HG02885 (cell line): ENCODE measurements at regions not wholly inside any gene's neighbourhood (a gene's known extent, or its start where the extent isn't known, plus 50 kb on each side); places are given as distances from the start of the nearest gene placed in this dataset.
"Not testable (repeated sequence)": the region's sequence is repeated elsewhere in the genome, so short reads cannot be mapped to it uniquely, and the experiment has no call there.

Experiments used
- ATAC-seq: cut with Tn5 transposase; IDR thresholded peaks from one replicate; pipeline ENCODE4 v1.9.1; 2021; ENCODE audit warnings: mild to moderate bottlenecking; ENCODE audit not compliant: unreplicated experiment, poor library complexity

DNA sequence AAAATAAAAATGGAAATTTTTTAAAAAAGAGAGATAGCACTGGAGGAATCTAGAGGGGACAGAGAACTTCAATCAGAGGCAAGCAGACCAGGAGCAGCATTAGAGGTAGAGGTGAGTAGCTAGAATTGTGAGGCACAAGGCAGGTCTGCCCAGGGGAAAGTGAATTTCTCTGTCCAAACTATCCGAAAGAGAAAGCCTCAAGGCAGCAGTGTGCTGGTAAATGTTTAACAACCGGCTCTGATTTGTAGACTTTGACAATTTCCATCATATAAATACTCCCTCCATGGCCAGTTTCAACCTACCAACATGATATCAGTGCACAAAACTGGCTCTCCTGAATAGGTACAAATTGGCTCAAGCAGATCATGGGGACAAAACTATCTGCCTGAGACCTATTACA is 160.6 kb upstream of the EGLN3 start:
- ATAC-seq = no peak

DNA sequence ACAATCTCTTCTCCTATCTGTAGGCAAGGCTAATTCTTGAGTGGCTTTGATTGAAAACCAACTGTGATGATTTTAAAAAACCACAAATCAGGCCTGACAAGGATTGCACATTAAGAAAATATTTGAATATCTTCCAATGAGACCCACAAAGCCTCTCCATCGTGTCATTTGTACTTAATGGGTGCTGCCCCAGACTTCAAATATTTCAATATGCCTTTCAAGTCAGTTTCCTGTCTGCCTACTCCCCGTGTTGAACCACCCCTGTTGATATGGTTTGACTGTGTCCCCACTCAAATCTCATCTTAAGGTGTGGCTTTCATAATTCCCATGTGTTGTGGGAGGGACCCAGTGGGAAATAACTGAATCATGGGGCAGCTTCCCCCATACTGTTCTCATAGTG is 159.7 kb upstream of the EGLN3 start:
- ATAC-seq = no peak

DNA sequence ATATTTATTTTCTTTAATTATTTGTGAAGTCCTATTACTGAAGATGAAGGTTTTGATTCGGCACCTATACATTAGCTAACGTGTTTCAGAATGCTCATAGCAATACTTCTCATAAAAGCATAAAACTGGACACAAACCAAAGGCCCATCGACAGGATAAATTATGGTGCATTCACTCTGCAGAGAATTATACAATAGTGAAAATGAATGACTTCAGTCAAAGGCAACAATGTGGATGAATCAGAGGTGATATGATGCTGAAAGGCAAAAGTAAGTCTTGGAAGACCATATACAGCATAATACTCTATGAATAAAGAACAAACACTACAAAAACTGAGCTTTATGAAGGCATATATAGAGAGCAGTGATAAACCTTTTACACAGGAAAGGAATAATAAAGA is 156.6 kb upstream of the EGLN3 start:
- ATAC-seq = no peak

DNA sequence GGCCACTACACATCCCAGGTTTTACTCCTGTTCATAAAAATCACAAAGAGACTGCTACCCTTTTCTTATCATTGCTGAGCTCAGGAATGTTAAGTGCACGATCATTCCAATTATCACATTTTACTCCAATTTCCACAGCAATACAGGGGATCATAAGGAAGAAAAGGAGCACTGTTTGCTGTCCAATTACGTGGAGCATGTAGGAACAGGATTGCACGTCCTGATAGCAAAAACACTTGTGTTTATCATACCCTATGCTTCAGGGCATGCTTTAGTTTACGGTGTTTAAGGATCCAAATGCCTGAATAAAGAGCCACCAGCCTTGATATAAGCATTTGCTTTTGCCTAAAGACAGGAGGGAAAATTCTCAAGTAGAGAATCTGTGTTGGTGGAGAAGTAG is 155.4 kb upstream of the EGLN3 start:
- no peak for ATAC-seq

DNA sequence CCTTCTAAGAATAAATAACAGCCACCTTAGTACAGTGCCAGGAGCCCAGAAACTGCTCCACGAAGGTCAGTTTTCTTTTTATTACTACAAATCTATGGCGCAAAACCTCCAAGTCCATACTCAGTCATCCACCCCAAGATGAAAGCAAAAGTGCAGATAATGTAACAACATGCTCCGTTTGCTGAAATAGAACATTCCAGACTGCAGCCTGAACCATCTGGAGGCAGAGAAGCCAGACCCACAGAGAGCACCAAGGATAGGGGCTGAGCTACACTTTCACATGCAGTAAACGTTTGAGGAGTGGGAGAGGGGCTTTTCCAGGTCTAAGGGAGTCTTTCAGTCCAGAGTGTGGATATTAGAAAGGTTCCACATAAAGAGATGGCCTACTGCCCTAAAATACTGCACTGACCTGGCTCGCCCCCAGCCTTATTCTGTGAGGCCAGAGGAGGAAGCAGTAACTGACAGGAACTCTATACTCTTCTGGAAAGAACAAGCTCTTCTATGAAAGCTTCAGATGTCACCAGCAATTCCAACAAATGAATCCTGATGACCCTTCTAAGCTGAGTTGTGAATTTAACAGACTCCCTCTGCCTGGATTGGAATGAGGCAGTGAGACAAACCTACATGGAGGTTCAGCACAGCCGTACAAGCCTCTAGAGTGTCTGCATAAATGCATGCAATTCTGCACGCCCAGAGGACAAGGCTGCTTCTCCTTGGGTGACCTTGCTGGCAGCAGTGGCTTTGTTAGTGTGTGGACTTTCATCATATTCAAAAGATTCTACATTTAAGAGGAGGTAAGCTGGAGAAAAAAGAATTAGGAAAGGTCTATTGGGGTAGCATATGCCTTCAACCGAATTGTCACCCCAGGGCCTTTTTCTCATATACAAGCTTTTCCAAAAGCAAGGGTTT is 153.9 kb upstream of the EGLN3 start:
- ATAC-seq = no peak

DNA sequence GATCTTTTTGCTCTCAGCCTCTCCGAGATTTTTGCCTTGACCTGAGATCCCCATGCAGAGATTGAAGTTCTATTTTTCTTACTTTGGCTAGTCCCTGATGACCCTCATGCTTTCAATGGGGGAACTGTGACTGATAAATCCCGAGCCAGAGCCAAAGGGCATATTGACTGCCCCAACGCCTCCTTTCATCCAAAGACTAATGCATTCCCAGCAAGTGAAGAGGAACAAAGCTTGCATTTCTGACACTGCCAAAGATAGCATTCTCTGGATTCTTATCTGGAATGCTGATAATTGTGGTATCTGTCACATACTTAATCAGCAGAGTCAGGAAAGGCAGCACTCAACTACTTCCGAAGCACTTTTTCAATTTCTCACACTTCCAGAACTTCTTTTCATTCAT is 152.3 kb upstream of the EGLN3 start:
- ATAC-seq = no peak

DNA sequence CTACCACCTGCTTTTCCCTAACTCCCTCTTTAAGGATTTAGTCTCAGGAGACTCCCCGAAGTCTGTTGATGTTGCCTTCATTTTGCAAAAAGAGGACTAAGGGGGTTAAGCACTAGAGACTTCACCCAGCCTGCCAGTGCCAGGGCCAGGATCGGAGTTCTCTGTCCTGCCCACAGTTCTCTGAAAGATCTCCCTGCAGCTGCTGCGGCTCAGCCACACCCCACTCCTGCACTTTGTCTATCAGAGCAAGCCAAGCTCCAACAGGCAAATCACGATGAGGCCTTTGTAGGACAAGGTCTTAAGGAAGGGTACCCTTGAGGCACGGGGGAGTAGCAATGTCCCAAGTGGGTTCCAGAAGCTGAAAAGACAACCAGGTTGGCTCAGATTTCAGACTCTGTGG is 148.8 kb upstream of the EGLN3 start:
- ATAC-seq = no peak

DNA sequence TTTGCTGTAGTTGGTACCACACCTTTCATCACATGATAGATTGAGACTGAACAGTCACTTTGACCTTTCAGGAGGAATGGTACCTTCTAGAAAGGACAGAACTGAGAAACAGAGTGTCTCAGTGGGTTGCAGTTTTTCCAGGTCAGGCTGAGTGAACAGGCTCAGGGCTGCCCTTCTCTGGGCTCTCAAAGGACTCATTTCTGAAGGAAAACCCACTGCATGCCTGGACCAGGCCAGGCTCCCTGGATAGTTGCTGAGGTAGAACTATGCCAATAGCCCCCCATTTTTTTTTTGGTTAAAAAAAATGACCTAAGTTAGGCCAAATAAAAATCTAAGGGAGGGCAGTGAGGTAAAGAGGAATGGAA is 148.1 kb upstream of the EGLN3 start:
- no peak for ATAC-seq

DNA sequence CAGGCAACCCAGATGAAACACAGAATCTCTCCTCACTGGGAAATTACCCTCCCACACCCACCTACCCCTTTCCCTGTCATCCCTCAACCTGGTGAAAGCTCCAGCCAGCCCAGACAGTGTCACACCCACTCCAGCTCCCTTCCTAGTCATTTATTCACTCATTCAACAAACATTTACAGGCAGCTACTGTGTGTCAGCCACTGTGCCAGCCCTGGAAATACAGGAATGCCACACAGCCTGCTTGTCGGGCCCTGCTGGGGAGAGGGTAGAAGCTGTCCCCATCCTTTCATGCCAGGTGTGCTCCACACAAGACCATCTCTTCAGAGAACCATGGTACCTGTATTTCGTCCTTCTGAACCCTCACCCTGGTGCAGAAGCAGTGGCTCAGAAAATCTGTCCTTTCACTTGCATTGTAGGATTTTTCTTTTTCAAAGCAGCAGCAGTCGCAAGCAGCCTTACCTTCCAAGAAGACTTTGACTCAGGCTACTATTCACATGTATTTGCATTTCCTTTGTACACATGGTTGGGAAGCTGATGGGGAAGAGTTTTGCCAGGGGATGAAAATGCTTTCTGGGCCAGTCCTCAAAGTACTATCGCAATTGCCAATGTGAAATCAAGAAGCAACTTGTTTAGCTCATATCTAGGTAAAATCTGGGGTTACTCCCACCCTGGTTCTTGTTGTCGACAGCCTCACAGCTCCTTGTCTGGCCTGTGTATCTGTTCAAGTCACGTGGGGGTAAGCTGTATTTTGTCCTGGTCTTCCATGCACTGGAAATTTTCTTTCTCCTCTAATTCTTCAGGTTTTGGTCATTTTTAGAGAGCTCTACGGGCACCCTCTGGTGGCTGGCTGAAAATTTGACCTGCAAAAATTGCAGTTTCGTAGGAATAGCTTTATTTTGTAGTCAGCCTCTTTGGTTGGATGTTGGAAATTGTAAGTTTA is 147.4 kb upstream of the EGLN3 start:
- no peak for ATAC-seq

DNA sequence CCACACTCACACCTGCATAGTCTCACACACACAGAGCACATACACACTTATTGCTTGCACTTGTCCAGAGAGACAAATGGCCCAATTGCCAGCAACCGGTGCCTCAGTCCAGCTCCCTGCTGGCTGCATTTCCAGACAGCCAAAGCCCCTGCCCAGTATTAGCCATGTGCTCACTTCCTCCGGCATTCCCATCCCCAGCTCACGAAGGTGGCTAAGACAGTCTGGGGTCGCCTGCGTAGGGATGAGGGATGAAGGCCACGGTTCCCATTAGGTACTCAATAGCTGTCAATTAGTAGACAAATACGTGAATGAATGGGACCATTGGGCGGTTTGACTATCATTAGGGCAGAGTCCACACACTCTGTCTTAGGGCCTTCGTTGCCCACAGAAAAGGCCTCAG is 146.8 kb upstream of the EGLN3 start:
- ATAC-seq = no peak

DNA sequence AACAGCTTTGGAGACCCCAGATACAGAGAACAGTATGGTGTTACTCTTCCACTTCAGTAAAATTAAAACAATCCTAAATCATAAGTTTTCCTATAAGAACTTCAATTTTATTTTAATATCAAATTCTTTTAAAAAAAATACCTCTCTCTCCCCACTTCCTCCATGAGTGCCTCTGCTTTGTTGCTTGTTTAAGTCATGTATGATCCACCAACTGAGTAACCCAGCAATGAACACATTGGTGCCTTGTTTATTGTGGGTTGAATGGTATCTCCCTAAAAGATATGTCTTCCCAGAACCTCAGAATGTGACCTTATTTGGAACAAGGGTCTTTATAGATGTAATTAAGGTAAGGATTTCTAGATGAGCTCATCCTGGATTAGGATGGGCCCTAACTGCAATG is 143.5 kb upstream of the EGLN3 start:
- ATAC-seq = no peak

DNA sequence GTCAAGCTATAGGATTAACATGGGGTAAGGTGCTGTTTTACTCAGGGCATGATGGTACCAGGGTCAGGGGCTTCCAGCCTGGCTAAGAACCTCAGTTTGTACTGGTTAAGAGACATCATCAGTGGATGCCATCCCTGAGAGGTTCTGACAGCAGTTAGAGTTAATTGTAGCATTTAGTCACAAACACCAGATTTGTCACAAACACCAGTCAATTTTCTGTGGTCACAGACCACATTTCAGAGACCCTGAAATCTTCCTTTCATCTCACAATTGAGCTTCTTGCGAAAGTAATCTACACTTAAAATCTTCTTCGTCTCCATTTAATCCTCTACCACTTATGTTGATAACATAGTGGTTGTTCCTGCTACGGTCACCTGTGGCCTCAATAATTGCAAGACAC is 143.0 kb upstream of the EGLN3 start:
- no peak for ATAC-seq

DNA sequence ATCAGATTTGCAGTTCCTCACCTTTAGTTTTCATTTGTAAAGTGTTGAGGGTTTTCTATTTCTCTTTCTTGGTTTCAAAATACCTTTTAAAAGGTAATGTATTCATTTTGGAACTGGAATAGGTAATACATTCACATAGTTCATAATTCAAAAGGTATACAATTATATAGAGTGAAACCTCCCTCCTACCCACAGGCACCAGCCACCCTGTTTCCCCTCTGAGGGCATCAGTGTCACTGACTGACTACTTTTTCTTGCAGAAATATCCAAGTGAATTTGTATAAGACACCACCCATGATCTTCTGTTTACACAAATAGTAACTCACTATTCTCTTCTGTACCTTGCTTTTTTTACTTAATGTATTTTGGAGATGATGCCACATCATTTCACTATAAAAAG is 139.6 kb upstream of the EGLN3 start:
- no peak for ATAC-seq

DNA sequence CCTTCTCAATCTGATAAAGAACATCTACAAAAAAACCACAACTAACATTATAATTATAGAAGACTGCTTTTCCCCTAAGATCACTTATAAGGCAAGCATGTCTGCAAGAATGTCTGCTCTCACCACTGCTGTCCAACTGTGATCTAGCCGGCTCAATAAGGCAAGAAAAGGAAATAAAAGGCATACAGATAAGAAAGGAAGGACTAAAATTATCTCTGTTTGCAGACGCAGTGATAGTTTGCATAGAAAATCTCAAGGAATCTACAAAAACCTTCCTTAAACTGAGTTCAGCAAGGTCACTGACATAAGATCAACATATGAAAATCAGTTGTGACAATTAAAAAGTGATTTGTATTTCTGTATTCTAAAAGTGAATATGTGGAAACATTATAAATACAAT is 138.0 kb upstream of the EGLN3 start:
- ATAC-seq = no peak

DNA sequence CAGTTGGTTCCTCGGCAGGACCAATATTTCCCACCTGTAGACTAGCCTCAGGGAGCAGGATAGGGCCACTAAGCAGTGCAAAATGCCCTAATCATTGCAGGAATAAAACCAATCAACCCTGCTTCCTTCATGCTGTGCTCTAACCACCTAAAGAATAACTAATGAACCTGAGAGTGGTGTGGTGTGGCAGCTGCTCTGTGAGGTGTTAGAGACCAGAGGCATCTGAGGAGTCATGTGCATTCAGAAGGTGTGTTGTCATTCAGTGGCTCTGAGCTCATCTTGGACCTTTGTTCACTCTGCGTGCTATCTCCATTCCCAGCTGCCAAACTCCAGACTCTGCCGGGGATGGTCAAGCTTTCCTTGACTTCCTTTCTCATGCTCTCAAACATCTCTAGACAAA is 136.7 kb upstream of the EGLN3 start:
- no peak for ATAC-seq

DNA sequence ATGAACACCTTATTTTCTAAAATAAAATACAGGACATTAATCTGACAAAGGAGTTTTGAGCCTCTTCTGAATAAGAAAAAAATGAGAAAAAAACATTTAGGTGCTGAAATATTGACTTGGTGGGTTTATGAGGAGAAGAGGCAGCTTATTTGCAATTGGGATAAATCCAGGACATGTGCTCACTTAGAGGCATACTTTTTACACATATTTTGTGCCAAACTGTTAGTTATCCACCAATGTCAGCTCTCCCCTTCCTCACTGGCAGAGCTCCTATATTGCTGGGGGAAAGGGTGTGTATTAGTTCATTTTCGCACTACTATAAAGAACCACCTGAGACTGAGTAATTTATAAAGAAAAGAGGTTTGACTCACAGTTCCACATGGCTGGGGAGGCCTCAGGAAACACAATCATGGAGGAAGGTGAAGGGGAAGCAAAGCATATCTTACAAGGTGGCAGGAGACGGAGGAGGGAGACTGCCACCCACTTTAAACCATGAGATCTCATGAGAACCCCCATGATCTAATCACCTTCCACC is 135.4 kb upstream of the EGLN3 start:
- ATAC-seq = no peak

DNA sequence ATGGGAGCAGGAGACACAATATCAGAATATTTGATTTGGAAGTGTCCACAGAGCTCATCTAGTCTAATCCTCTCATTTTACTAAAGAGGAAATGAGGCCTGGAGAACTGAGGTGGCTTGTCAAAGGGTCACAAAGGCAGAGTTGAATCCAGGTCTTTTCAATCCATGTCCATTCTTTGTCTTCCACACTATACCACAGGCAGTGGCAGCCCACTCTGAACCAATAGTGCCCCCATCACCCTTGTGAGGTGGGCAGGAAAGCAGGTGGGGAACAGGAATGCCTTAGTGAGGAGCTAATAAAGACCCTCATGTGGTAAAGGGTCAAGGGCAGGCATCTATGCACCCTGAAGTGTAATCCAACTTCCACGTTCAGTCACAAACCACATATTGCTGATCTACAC is 134.8 kb upstream of the EGLN3 start:
- no peak for ATAC-seq

DNA sequence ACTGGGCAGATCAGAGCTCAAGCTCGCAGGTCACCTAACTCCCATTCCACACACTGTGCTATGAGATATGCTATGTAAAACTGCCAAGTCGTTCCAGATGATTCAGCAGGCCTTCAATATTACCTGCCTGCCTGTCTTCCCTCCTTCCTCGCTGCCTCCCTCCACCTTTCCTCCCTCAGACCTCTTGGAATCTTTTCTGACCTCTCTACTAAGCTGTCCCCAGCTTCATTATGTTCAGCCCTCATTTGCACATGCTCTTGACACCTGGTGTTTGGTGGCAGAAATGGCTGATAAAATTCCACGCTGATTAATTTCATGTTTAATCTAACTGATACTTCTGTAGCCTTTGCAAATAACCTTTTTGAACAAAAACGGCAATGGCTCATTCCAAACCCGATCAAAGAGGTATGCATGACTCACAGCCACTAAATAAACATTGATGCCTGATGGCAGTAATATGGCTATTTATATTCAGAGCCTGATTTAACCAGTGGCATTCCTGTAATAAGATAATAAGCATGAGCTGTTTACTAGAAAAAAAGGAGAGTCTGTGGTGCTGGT is 130.8 kb upstream of the EGLN3 start:
- ATAC-seq = peak; percentile 10

DNA sequence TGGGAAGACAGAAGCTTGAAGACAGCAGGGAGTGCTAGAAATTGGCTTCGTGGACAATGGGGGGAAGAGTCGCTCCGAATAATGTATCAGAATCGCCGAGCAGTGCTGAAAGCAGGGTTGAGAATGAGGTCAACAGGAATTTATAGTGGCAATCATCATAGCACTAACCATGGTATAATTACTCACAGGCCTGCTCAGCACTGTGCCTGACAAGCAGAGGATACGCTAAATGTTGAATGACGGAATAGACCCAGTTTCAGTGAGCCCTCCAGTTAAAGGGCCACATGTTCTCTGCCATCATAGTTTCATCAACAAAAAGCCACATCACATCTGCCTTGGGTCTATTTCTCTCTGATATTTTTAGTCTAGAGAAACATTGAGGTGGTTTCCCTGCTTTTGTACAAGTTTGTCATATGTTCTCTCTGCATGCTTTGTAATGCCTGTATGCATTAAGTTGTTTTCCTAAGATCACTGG is 130.3 kb upstream of the EGLN3 start:
- peak; percentile 62 for ATAC-seq

DNA sequence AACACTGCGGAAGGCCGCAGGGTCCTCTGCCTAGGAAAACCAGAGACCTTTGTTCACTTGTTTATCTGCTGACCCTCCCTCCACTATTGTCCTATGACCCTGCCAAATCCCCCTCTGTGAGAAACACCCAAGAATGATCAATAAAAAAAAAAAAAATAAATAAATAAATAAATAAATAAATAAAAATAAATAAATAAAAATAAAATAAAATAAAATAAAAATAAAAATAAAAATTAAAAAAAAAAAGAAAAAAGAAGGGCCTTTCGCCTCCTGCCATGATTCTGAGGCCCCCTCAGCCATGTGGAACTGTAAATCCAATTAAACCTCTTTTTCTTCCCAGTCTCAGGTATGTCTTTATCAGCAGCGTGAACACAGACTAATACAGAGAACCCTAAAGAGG is 128.8 kb upstream of the EGLN3 start:
- ATAC-seq = not testable (repeated sequence)
